ENCODE measurements at regions not wholly inside any gene's neighbourhood (a gene's known extent, or its start where the extent isn't known, plus 50 kb on each side); places are given as distances from the start of the nearest gene placed in this dataset.

DNA sequence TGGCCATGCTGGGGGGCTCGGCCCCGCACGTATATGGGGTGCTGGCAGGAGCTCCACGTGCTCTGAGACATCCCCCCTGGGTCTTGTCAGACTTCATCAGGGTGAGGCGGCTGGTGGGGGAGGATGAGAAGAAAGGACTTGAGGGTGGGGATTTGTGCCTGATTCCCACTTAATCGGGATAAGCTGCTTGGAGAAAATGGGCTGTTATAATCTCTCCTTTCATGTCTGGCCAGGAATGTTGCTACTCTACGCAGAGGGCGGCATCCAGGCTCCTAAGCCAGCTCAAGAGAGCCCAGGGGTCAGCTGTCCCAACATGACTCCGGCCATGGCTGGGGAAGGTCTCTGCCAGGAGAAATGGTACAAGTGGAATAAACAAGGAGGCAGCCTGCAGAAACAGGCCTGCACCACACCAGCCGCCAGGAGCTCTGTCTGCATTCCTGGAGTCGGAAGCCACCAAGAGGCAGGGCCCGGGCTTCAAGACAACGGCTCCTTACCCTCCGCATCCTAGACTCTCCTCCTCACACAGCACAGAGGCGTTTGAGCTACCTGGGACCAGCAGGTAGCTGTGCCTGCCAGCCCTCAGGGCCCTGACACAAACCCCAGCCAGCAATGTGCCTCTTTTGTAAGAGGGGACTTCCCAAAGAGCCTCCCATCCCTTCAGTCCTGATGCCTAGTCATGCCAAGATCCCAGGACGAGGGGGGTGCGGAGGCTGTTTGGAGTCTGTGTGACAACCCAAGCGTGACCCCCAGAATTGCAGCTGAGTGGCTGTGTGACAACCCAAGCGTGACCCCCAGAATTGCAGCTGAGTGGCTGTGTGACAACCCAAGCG lies 195.8 kb upstream of the DIO3 start:
- no peak for TF ChIP-seq POLR2A (IDR thresholded peaks at IDR 0.05)
- TF ChIP-seq, protein P1, sequence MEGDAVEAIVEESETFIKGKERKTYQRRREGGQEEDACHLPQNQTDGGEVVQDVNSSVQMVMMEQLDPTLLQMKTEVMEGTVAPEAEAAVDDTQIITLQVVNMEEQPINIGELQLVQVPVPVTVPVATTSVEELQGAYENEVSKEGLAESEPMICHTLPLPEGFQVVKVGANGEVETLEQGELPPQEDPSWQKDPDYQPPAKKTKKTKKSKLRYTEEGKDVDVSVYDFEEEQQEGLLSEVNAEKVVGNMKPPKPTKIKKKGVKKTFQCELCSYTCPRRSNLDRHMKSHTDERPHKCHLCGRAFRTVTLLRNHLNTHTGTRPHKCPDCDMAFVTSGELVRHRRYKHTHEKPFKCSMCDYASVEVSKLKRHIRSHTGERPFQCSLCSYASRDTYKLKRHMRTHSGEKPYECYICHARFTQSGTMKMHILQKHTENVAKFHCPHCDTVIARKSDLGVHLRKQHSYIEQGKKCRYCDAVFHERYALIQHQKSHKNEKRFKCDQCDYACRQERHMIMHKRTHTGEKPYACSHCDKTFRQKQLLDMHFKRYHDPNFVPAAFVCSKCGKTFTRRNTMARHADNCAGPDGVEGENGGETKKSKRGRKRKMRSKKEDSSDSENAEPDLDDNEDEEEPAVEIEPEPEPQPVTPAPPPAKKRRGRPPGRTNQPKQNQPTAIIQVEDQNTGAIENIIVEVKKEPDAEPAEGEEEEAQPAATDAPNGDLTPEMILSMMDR (IDR thresholded peaks at IDR 0.05) = no peak
- TF ChIP-seq POLR2AphosphoS5 (IDR thresholded peaks at IDR 0.05) = no peak
- TF ChIP-seq EP300 (IDR thresholded peaks at IDR 0.05) = no peak
- H3K27me3 ChIP-seq = peaks cover 0 to 15% (median 0%) of the 10 kb centered on the region in 3 donors
- no peak overlapping the region for H3K4me3 ChIP-seq
- H3K36me3 ChIP-seq = no peaks in the 10 kb centered on the region
- peaks cover 8 to 40% (median 16%) of the 10 kb centered on the region in 4 donors for H3K4me1 ChIP-seq
- no peak for DNase-seq
- WGBS, 5 donors = 69 to 83% (median 78%) methylated on average over 17 to 20 of the region's 20 CpGs
- intact Hi-C loops (cut with DNase I; ENCODE audit: low total_unique reads) = no loop called here
- peak overlapping the region in 4 of 5 donors; percentile 65 to 85 (median 67) for H3K27ac ChIP-seq
- H3K9me3 ChIP-seq = no peaks in the 10 kb centered on the region

DNA sequence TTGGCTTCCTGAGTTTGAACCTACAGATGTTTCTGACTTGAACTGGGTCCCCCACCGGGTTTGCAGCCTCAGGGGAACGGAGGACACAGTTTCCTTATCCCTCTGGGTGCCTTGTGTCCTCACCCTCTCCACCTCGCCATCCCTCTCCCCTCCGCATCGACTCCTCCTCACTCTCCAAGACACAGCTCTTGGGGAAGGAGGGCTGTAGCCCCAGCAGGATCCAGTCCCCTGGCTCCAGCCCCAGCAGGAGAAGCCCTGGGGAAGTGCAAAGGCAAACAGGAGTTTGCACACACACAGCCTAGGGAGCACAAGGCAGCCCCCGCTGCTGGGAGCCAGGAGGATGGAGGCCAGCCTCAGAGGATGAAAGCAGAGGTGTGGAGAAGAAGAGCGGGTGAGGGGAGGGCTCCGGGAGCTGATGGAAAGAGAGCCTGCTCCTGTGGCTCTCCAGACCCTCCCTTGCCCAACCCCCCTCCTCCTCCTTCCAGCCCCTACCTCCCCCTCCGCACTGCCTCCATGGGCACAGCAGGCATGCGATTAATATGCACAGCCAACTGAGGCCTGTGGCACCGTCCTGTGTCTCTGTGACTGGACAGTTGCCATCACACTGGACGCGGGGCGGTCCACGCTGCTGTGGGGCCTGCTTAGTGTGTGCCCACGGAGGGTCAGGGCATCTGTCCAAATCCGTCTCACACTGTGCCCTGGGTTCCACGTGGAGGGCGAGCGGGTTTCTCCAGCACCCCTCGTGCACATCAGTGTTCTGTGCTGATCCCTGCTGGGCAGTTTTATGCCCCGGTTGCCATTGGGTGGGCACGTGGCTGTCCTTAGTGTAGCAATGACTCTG lies 193.7 kb upstream of the DIO3 start:
- Histone ChIP-seq H3K4me1 (peaks cover 5 to 33% (median 9%) of the 10 kb centered on the region in 4 donors), H3K9me3 (no peaks in the 10 kb centered on the region), H3K27ac (no peak overlapping the region), H3K36me3 (no peaks in the 10 kb centered on the region), H3K27me3 (peaks cover 0 to 18% (median 0%) of the 10 kb centered on the region in 3 donors), H3K4me3 (no peak overlapping the region)
- TF ChIP-seq POLR2AphosphoS5 (IDR thresholded peaks at IDR 0.05) = no peak
- TF ChIP-seq POLR2A (IDR thresholded peaks at IDR 0.05) = no peak
- TF ChIP-seq EP300 (IDR thresholded peaks at IDR 0.05) = no peak
- TF ChIP-seq, protein P1 (IDR thresholded peaks at IDR 0.05) = no peak
- intact Hi-C loops (cut with DNase I; ENCODE audit: low total_unique reads) = no loop called here
- DNase-seq = no peak
- 69 to 81% (median 77%) methylated on average over 14 to 23 of the region's 23 CpGs for WGBS, 5 donors

DNA sequence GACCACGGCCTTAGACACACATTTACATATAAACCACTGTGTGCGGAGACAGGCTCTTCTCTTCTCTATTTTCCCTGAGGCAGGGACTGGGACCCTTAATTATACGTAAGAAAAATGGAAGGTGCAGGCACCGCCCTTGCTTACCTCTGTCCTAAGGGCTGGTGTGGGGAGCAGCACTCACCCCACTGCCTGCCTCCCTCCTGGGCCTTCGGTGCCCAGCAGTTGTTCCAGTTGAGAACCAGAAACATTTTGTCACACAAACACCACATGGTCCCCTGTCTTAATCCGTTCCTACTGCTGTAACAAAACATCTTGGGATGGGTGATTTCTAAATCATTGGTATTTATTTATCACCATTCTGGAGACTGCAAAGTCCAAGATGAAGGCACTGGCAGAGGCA lies 192.7 kb upstream of the DIO3 start:
- WGBS, 5 donors = 80 to 88% (median 84%) methylated on average over 6 of the region's 6 CpGs
- no peak overlapping the region for H3K4me3 ChIP-seq
- no peak overlapping the region for H3K27ac ChIP-seq
- no peaks in the 10 kb centered on the region for H3K9me3 ChIP-seq
- no peaks in the 10 kb centered on the region for H3K36me3 ChIP-seq
- no peak for TF ChIP-seq POLR2AphosphoS5 (IDR thresholded peaks at IDR 0.05)
- no peak for DNase-seq
- intact Hi-C loops (cut with DNase I; ENCODE audit: low total_unique reads) = no loop called here
- H3K27me3 ChIP-seq = peaks cover 0 to 26% (median 0%) of the 10 kb centered on the region in 3 donors
- peaks cover 5 to 32% (median 9%) of the 10 kb centered on the region in 4 donors for H3K4me1 ChIP-seq

DNA sequence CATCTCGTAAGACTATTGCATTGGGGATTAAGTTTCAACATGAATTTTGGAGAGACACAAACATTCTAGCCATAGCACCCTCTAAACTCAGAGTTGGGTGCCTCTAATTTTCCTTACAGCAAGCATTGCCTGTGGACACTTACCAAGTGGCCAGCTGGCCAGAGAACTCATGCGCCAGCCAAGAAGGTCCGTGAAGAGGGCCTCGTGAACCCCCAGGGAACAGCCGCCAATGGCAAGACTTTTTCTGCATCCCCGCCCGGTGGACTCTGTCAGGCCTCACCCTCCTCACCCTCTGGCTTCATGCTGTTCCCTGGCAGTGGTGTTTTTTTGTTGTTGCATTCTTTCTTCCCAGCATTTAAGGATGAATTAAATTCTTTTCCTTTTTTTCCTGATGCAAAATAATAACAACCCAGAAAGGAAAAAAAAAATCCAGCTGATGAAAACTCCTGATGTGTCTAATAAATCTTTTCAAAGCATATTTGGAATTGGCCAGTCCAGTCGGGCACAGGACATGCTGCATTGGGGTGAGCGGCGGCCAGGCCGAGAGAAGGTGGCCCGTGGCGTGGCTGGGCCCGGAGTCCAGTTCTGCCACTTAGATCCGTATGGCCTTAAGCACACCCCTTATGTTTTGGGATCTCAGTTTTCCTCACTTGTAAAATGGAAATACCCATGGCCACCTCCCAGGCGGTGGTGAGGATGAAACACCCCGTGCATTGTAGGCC lies 191.9 kb upstream of the DIO3 start:
- H3K4me1 ChIP-seq = peaks cover 2 to 25% (median 7%) of the 10 kb centered on the region in 4 donors
- no peak for DNase-seq
- no peak overlapping the region for H3K4me3 ChIP-seq
- no peak overlapping the region for H3K27ac ChIP-seq
- 81 to 89% (median 86%) methylated on average over 17 of the region's 17 CpGs for WGBS, 5 donors
- intact Hi-C loops (cut with DNase I; ENCODE audit: low total_unique reads) = no loop called here
- H3K27me3 ChIP-seq = peaks cover 0 to 26% (median 0%) of the 10 kb centered on the region in 3 donors
- H3K9me3 ChIP-seq = no peaks in the 10 kb centered on the region
- no peaks in the 10 kb centered on the region for H3K36me3 ChIP-seq
- TF ChIP-seq EP300 (IDR thresholded peaks at IDR 0.05) (no peak), POLR2AphosphoS5 (IDR thresholded peaks at IDR 0.05) (no peak), POLR2A (IDR thresholded peaks at IDR 0.05) (no peak)
- TF ChIP-seq, protein P1 (IDR thresholded peaks at IDR 0.05) = no peak
